ENCODE measurements at regions not wholly inside any gene's neighbourhood (a gene's known extent, or its start where the extent isn't known, plus 50 kb on each side); places are given as distances from the start of the nearest gene placed in this dataset.

- Histone ChIP-seq H3K4me3 (IDR thresholded peaks at IDR 0.05; ENCODE audit: insufficient read depth, low read depth, low read length) (no peak overlapping the region), H3K4me1 (ENCODE audit: low read depth, poor library complexity, severe bottlenecking) (peaks cover 8% of the 10 kb centered on the region), H4K20me1 (ENCODE audit: insufficient read depth) (no peaks in the 10 kb centered on the region), H3K27ac (no peak overlapping the region), H2AFZ (ENCODE audit: low read depth) (no peak overlapping the region), H3K9ac (no peak overlapping the region), H3K36me3 (ENCODE audit: insufficient read depth) (no peaks in the 10 kb centered on the region), H3K4me2 (no peak overlapping the region), H3K27me3 (ENCODE audit: insufficient read depth, low read depth) (no peaks in the 10 kb centered on the region), H3K79me2 (ENCODE audit: insufficient read depth, low read depth) (no peaks in the 10 kb centered on the region)
- TF ChIP-seq, protein P1, sequence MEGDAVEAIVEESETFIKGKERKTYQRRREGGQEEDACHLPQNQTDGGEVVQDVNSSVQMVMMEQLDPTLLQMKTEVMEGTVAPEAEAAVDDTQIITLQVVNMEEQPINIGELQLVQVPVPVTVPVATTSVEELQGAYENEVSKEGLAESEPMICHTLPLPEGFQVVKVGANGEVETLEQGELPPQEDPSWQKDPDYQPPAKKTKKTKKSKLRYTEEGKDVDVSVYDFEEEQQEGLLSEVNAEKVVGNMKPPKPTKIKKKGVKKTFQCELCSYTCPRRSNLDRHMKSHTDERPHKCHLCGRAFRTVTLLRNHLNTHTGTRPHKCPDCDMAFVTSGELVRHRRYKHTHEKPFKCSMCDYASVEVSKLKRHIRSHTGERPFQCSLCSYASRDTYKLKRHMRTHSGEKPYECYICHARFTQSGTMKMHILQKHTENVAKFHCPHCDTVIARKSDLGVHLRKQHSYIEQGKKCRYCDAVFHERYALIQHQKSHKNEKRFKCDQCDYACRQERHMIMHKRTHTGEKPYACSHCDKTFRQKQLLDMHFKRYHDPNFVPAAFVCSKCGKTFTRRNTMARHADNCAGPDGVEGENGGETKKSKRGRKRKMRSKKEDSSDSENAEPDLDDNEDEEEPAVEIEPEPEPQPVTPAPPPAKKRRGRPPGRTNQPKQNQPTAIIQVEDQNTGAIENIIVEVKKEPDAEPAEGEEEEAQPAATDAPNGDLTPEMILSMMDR (conservative IDR thresholded peaks at IDR 0.05; ENCODE audit: low read depth, low read length): no peak
These were observed 53.5 kb upstream of the TIPARP start for GRCh38 chr3:156620901-156621300.

GRCh38 chr3:156620260-156620659 lies 54.1 kb upstream of the TIPARP start:
- no peak overlapping the region for H3K9ac ChIP-seq
- no peak overlapping the region for H3K4me2 ChIP-seq
- H3K27ac ChIP-seq: no peak overlapping the region
- peaks cover 5% of the 10 kb centered on the region for H3K4me1 ChIP-seq (ENCODE audit: low read depth, poor library complexity, severe bottlenecking)
- no peak overlapping the region for H3K4me3 ChIP-seq (IDR thresholded peaks at IDR 0.05; ENCODE audit: insufficient read depth, low read depth, low read length)
- no peaks in the 10 kb centered on the region for H3K27me3 ChIP-seq (ENCODE audit: insufficient read depth, low read depth)
- no peaks in the 10 kb centered on the region for H3K79me2 ChIP-seq (ENCODE audit: insufficient read depth, low read depth)
- no peak overlapping the region for H2AFZ ChIP-seq (ENCODE audit: low read depth)
- H3K36me3 ChIP-seq (ENCODE audit: insufficient read depth): no peaks in the 10 kb centered on the region
- no peaks in the 10 kb centered on the region for H4K20me1 ChIP-seq (ENCODE audit: insufficient read depth)
- TF ChIP-seq, protein P1 (conservative IDR thresholded peaks at IDR 0.05; ENCODE audit: low read depth, low read length): no peak

DNA sequence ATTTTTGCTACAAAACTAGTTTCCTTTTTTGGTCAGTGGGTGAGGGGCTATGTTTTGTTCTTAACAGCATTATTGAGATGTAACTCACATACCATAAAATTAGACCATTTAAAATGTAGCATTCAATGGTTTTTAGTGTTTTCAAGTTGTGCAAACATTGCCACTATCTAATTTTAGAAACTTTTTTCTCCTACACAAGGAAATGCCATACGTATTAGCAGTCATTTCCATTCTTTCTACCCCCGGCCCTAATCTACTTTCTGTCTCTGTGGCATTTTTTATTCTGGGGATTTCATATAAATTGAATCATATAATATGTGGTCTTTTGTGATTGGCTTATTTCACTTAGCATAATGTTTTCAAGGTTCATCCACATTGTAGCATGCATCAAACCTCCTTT lies 55.0 kb upstream of the TIPARP start:
- Histone ChIP-seq H2AFZ (ENCODE audit: low read depth) (no peak overlapping the region), H3K4me3 (IDR thresholded peaks at IDR 0.05; ENCODE audit: insufficient read depth, low read depth, low read length) (no peak overlapping the region), H4K20me1 (ENCODE audit: insufficient read depth) (no peaks in the 10 kb centered on the region), H3K36me3 (ENCODE audit: insufficient read depth) (no peaks in the 10 kb centered on the region), H3K9ac (no peak overlapping the region), H3K4me1 (ENCODE audit: low read depth, poor library complexity, severe bottlenecking) (peaks cover 5% of the 10 kb centered on the region), H3K4me2 (no peak overlapping the region), H3K27me3 (ENCODE audit: insufficient read depth, low read depth) (no peaks in the 10 kb centered on the region), H3K27ac (no peak overlapping the region), H3K79me2 (ENCODE audit: insufficient read depth, low read depth) (no peaks in the 10 kb centered on the region)
- TF ChIP-seq, protein P1 (conservative IDR thresholded peaks at IDR 0.05; ENCODE audit: low read depth, low read length): no peak

GRCh38 chr3:156617781-156618180 lies 56.6 kb upstream of the TIPARP start:
- Histone ChIP-seq H3K4me1 (ENCODE audit: low read depth, poor library complexity, severe bottlenecking) (peaks cover 5% of the 10 kb centered on the region), H3K36me3 (ENCODE audit: insufficient read depth) (no peaks in the 10 kb centered on the region), H4K20me1 (ENCODE audit: insufficient read depth) (no peaks in the 10 kb centered on the region), H2AFZ (ENCODE audit: low read depth) (no peak overlapping the region), H3K4me2 (no peak overlapping the region), H3K79me2 (ENCODE audit: insufficient read depth, low read depth) (no peaks in the 10 kb centered on the region), H3K27ac (no peak overlapping the region), H3K27me3 (ENCODE audit: insufficient read depth, low read depth) (no peaks in the 10 kb centered on the region), H3K9ac (no peak overlapping the region), H3K4me3 (IDR thresholded peaks at IDR 0.05; ENCODE audit: insufficient read depth, low read depth, low read length) (no peak overlapping the region)
- TF ChIP-seq, protein P1 (conservative IDR thresholded peaks at IDR 0.05; ENCODE audit: low read depth, low read length): no peak
